HG03064 (cell line): ENCODE measurements at regions not wholly inside any gene's neighbourhood (a gene's known extent, or its start where the extent isn't known, plus 50 kb on each side); places are given as distances from the start of the nearest gene placed in this dataset.

Source experiments
- ATAC-seq: cut with Tn5 transposase; IDR thresholded peaks from one replicate; pipeline ENCODE4 v1.9.1; 2021; ENCODE audit warnings: low read depth; ENCODE audit not compliant: unreplicated experiment

DNA sequence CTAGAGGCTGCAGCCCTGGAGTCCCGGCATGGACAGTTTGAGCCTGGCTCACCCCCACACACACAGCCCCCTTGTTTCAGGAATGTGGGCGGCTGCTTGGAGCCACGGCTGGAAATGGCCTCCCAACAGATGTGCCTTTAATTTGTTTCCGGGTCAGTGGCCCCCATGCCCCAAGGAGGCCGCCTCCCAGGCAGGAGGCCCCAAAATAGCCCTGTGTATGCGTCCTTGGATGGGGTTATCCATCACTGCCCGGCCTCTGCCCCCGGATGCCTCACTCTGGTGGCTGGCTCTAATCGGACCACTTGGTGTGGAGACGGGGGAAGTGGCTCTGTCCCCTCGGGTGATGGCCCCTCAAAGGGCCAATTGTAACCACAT lies 151.9 kb upstream of the MYCN start:
- ATAC-seq = no peak

DNA sequence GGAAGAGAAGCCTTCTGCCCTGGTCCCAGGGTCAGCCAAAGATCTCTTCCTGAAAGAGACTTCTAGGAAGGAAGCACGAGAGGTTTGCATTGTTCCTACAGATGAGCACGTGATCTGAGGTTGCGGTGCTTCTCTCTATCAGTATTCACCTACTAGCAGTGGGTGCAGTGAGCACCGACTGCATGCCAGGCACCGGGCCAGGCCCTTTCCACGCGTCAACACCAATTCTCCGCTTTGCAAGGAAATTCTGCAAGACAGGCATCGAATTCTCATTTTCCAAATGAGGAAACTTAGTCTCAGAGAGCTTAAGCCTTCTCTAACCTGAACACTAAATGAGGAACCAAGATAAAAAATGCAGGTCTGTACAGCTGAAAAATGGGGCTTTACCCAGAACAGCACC lies 151.5 kb upstream of the MYCN start:
- ATAC-seq = no peak

DNA sequence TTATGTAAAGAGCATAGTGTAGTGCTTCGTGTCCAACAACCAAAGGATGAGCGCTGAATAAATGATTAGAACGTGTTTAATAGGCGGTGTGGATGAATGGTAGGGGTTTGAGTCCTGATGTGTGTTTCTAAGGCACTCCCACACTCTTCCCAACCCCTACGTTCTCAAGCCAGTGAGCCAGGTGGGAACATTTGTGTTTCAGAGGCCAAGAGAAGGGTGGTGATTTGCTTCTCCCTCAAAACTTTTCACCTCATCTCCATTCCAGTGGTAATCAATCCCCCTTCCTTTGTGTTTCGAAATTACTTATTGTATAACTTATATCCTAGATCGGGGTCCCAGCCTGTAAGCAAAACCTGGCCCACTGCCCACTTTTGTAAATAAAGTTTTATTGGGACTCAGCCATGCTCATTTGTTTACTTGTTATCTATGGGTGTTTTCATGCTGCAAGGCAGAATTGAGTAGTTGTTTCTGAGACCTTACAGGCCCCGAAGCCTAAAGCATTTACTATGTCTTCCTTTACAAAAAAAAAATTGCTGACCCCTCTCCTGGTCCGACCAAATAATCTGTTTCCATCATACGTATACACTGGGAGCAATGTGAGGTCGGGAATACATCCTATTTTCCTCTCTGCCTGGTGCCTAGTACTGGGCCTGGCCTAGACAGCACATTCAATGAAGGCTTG lies 150.8 kb upstream of the MYCN start:
- no peak for ATAC-seq

DNA sequence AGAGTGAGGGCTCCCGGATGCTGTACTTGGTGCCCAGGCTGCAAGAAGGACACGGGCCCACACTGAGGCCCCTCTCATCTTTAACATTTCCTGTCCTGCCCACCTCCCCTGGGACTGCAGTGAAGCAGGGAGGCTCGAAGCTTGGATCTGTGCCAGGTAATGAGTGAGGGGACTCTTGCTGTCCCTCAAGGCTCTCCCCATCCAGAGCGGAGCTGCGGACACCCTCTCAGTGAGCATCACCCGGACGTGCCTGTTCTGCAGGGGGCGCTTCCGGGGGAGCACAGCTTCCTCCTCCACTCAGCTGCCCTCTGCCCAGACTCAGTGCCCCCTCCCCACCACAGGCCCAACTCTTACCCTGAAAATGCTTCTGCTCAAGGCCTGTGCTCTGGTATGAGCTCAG lies 150.0 kb upstream of the MYCN start:
- ATAC-seq = no peak

DNA sequence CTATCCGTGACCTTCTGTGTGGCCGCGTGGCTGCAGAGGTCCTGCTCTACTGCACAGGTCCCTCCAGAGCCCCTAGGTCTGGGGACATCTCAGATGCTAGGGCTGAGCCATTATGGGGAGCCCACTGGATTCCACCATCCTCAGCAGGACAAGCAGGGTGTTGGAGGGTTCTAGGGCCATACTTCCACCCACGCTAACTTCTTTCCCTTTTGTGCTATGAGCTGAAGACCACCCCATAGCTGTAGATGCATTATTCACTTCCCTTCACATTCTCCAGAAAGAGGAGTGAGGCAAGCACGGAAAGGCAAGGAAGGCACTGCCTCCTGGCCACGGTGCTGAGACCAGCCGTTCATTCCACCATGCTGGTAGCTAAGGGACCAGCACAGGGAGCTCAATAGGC lies 149.5 kb upstream of the MYCN start:
- ATAC-seq = no peak

DNA sequence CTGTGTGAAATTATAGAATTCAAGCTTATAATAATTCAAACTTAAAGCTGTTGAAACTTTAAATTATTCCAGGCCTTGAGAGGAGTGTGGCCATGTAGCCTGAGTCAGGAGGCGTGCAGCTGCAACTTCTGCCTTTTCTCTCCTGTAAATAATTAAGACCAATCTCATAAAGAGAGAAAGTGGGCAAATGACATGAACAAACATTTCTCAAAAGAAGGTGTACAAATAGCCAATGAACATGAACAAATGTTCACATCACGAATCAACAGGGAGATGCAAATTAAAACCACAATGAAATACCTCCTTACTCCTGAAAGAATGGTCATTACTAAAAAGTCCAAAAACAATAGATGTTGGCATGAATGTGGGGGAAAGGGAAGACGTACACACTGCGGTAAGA lies 149.1 kb upstream of the MYCN start:
- ATAC-seq = no peak

DNA sequence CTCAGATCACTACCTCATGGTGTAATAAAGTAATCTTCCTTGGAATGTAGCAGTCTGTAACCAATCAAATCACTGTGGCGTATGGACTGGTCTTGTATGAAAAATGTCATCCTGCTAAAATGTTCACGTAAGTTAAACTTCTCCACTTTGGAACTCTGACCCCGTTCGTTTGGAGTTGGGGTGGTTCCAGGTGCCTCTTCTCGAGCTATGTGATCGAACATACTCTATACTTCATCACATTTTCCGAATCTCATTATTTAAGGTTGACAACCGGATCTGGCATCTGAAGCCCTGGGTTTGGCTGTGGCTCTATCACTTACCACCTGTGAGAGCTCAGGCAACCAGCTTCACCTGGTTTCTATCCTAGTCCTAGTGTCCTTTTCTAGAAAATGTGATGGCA lies 148.0 kb upstream of the MYCN start:
- ATAC-seq = no peak

DNA sequence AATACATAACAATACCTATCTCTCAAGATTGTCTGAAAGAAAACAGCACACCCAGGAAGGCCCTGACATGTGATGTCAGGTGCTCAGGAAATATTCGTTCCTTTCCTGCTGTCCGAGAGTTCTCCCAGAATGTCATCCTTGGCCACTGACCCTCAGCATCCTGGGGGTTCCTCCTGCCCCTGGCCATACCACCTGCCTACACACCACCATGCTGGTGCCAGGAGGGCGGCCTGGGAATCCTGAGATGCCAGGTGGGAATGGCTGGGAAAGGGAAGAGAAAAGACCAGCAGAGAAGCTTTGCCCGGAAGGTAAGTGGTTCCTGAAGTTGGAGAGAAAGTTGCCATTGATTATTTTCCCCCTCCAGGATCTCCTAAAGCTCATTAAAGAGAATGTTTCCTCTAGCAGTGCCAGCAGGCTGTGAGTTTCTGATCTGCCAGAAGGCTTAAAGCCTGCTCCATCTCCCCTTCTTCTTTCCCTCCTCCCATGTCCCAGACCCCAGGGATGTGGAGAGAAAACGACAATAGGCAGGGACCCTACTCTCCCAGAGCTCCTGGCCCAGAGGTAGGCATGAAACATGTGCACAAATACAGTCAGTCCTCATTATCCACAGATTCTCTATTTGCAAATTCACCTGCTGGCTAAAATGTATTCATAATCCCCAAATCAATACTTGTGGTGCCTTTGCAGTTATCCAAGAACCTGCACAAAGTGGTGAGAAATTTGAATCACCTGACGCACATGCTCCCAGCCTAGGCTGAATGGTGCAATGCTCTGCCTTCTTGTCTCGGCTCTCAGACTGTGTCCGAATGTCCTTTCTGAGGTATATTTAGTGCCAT lies 147.1 kb upstream of the MYCN start:
- ATAC-seq = no peak

DNA sequence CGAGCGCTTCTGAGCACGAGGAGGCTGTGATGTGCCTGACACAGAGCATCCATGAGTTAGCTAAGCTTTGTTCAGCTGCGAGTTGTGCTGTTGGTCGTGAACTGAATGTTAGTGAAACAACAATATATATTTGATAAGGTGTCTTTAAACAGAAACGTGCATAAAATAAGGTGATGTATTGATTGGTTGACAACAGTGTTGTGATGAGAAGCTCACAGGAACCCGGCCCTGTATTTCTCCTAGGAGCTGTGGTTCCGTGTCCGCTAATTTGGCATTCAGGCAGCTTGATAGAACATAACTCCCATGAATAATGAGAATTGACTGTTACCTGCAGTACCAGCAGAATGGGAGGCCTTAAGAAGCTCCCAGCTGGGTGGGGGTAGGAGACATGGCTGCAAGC lies 146.4 kb upstream of the MYCN start:
- ATAC-seq = no peak

DNA sequence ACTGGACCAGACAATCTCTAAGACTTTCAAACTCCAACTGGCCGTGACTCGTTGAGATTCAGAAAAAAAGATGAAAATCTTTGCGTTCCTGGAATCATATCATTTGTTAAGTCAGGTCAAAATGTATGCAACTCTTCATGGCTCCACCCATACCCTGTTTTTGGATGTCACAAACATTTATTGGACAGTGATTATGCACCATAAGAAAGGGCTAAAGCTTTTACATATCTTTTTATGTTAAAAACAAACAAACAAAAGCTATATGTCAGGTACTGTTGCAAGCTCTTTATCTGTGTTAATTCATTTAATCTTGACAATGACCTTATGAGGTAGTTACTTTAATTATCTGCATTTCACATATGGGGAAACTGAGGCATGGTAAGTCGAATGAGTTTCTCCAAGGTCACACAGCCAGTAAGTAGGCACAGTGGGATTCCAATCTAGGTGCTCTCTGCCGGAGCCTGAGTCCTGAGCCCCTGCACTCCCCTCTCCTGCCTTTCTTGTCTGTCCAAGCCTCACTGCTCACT lies 145.7 kb upstream of the MYCN start:
- ATAC-seq = no peak

DNA sequence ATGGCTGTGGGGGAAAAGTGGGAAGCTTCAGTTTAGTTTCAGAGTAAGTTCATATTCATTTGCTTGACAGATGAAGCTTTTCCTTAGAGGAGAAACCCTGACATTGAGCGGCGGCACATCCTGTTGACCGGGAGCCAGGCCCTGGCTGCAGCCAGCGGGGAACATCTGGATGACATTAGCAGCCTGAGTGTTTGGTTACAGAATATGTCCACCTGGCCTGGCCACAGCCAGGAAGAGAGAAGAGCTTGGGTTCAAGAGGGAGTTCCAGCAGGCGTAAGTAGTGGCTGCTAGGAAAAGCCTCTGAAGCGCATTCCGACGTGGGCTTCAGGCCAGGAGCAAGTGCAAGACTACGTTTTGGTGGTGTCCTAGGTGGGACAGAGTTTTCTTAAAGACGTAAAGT lies 144.9 kb upstream of the MYCN start:
- ATAC-seq = no peak

DNA sequence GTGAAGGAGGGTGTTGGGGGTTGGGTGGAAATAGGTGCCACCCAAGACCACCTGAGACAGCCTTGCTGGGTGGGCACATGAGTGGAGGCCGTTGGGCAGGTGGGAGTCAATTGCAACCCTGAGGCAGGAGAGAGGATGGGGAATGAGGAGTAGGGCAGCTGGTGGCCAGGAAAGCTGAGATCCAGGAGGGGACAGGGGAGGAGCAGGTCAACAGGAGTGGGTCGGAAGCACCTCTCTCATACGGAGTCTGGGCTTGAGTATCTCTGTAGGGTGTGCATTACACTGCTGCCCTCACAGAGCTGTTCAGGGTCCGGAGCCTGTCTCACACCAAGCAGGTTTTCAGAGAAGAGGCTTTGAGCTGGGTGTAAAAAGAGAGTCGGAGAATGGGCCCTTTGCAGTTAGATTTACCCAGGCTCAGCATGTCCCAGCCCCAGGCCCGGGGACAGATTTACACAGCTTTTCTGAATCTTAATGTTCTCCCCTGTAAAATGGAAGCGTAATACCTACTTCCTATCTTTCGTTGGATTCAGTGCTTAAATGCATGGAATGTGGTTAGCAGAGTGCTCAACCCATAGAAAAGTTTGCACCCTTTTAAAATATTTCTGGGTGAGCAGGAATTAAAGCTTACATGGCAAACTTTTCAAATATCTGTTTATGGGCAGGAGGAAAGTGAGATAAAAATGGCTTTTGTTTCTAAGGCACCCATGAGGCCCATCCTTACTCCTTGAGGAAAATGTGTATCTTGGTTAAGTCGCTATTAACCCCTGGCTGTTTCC lies 144.0 kb upstream of the MYCN start:
- ATAC-seq = no peak

DNA sequence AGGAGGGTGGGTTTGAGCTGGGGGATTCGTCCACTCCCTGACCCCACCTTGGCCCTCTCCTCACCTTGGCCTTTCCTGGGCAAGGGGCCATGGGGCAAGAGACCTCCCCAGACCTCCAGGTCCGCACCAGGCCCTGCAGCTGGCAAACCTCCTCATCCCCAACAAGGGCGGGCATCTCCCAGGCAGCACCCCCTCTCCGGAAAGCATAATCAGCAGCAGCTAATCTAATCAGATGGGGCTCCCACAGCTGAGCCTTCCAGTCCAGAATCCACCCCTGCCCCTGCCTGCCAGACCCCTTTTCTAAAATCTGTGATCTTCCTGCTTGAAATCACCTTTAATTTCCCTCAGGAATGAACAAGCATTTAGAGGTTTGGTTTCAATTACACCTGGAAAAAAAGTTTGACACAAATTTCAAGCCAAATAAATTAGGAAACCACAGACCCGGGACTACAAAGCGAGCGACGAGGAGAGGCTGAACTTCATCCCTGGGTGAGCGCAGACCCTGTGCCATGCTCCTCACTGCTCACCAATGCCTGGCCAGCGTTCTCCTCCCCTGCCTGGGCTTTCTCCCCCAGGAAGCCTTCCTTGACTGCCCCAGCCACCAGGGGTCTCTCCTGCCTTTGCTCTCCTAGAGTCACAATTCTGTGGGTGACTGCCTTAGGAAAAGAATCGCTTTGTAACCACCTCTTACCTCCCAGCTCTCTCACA lies 143.0 kb upstream of the MYCN start:
- ATAC-seq = no peak

DNA sequence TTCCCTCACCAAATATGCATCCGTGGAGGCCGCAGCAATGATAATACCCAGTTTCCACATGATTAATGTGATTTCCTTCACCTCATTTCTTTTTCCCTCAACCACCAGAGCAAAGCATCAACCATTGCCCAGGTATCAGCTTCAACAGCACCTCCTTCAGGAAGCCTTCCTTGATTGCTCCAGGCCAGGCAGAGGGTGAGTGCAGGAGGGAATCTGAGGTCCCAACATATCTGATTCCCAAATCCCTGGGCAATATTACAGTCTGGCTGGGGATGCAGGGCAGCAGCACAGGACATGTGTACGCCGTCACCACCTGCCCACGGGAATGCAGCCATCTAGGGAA lies 142.4 kb upstream of the MYCN start:
- ATAC-seq = no peak

DNA sequence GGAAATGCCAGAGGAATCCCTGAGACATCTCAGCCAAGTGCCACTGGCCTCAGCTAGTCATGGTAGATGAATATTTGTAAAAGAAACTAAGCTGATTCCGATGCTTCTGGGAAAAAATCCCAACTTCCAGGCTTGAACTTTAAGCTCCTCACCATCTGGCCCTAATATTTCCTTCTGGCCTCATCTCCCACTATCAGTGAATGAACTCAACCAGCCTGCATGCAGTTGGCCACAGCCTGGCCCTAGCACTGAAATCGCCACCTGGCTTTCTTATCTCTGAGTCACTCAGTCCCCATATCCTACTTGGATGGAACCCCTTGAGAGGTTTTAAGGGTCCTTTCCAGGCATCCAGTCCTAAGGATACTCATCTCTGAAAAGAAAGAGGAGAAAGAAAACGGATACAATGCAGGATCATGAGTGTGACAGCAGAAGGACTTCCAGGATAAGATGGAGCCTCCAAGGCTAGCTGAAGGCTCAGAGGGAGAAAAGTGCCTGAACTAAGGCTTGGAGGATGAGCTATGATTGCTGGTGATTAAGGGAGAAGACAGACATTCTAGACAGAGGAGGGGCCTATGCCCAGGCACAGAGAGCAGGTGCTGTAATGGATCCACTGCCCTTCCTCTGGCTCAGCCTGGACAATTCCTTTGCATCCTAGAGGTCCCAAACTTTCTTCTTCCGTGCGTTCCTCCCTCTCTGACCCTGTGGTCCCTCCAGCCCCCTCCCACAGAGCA lies 141.5 kb upstream of the MYCN start:
- ATAC-seq = no peak

DNA sequence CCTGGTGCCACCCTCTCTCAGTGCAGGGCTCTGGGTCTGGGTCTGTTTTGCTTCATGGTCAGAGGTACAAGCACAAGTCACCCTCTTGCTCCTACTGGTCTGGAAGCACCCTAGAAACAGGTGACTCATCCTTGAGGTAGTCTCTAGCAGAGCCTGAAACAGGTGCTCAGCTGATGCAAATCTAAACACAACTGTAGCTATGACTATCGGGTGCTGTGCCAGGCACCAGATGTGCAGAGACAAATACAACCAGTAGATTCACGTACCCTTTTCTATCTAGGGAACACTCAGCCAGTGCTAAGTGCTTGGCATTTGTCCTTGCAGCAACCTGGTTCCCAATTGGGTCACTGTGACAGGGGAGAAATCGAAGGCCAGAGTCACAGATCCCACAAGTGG lies 140.9 kb upstream of the MYCN start:
- no peak for ATAC-seq

DNA sequence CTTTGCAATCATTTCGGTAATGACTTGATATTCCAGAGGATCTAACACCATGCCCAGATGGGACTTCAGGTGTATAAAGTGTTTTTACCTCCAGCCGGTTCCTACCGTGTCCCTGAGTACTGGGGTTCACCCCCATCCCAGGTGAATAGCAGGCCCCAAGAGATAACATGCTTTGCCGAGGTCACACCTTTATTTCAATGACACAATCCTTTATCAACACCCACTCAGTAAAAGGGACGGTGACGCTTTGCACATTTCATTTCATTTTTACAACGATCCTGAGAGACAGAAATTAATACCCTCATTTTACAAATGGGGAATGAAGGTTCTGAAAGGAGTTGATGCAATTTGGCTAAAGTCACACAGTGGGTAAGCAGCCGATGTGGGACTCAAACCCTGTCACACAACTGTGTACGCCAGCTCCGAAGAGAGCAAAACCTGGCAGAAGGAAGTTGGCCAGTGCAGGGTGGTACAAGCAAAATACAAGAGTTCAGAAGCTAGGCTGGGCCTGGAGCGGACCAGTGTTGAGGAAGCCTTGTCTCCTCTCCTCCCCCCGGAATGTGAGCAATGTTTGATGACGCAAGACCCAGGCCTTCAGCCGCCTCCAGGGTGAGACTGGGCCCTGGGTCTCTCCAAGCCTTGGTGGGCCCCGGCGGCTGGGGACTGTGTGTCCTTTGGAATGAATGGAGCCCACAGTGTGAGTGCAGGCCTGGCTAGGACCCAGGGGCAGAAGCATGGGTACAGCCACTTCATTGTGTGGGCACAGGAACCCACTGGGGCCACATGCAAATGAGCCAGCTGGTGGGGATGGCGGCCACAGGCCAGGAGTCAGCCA lies 139.6 kb upstream of the MYCN start:
- no peak for ATAC-seq

DNA sequence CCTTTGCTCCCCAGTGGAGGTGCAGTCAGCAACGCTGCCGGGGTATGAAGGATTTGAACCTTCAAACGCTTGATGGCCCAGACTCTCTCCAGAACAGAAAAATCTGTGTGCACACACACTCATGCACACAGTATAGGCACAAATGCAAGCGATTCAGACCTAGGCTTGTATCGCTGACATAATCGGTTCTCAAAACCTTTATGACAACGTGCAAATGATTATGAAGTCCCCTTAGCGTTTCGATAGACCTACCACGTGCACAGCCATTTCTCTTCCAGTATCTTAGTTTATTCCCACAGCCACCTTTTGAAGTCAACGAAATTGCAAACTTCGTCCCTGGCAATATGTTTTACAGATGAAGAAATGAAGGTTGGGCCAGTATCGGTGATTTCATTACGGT lies 138.9 kb upstream of the MYCN start:
- no peak for ATAC-seq

DNA sequence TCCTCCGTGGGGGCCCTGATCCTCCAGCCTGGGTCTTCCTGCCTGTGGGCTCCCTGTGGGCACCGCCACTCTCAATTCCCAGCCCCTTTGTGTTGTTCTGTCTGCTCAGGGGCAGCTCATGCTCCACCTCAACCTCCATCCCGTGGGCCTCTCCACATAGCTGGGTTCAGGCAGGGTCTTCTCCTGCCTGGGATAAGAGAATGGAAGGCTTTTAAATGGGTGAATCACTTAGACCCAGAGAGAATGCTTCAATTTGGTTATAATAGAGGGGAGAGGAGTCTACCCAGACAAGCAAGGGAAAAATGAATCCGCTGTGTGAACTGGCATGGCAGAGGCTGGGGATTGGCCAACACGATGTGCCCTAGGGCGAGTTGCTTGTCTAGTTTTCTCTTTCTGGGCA lies 138.4 kb upstream of the MYCN start:
- ATAC-seq = no peak
